ENCODE measurements at regions not wholly inside any gene's neighbourhood (a gene's known extent, or its start where the extent isn't known, plus 50 kb on each side); places are given as distances from the start of the nearest gene placed in this dataset.

- intact Hi-C loops (cut with DNase I), result no loop called here
- 87 to 93% methylated on average over 12 of the region's 12 CpGs for WGBS, 2 donors
- Histone ChIP-seq H3K4me3 (no peak overlapping the region), H3K4me1 (no peaks in the 10 kb centered on the region), H3K36me3 (no peaks in the 10 kb centered on the region), H3K27me3 (no peaks in the 10 kb centered on the region), H3K27ac (no peak overlapping the region), H3K9me3 (no peaks in the 10 kb centered on the region)
- no peak for DNase-seq
- TF ChIP-seq POLR2A (IDR thresholded peaks at IDR 0.05) (no peak), POLR2AphosphoS5 (IDR thresholded peaks at IDR 0.05) (no peak), EP300 (IDR thresholded peaks at IDR 0.05) (no peak), CTCF (IDR thresholded peaks at IDR 0.05) (no peak)
Measured at GRCh38 chr6:165961233-165961632, 206.4 kb downstream of the TBXT start.

- H3K9me3 ChIP-seq, result no peaks in the 10 kb centered on the region
- WGBS, 2 donors, result 89 to 90% methylated on average over 12 of the region's 12 CpGs
Measured at GRCh38 chr6:165960695-165961094, 207.0 kb downstream of the TBXT start.

GRCh38 chr6:165959627-165960026 lies 208.0 kb downstream of the TBXT start:
- H3K36me3 ChIP-seq, result no peaks in the 10 kb centered on the region
- H3K27me3 ChIP-seq, result no peaks in the 10 kb centered on the region
- WGBS, 2 donors, result 69 to 71% methylated on average over 5 of the region's 5 CpGs
- no peak overlapping the region for H3K4me3 ChIP-seq
- no peaks in the 10 kb centered on the region for H3K9me3 ChIP-seq
- H3K27ac ChIP-seq, result no peak overlapping the region
- intact Hi-C loops (cut with DNase I), result no loop called here
- H3K4me1 ChIP-seq, result no peaks in the 10 kb centered on the region
- TF ChIP-seq POLR2AphosphoS5 (IDR thresholded peaks at IDR 0.05), result no peak
- no peak for TF ChIP-seq CTCF (IDR thresholded peaks at IDR 0.05)
- TF ChIP-seq EP300 (IDR thresholded peaks at IDR 0.05), result no peak
- no peak for TF ChIP-seq POLR2A (IDR thresholded peaks at IDR 0.05)
- DNase-seq, result no peak

More at GRCh38 chr6:165960695-165961094, 207.0 kb downstream of the TBXT start:
- H3K4me1 ChIP-seq, result no peaks in the 10 kb centered on the region
- intact Hi-C loops (cut with DNase I), result no loop called here
- H3K27me3 ChIP-seq, result no peaks in the 10 kb centered on the region
- no peak for TF ChIP-seq POLR2AphosphoS5 (IDR thresholded peaks at IDR 0.05)
- TF ChIP-seq CTCF (IDR thresholded peaks at IDR 0.05), result no peak
- TF ChIP-seq EP300 (IDR thresholded peaks at IDR 0.05), result no peak
- TF ChIP-seq POLR2A (IDR thresholded peaks at IDR 0.05), result no peak
- H3K4me3 ChIP-seq, result no peak overlapping the region
- H3K27ac ChIP-seq, result no peak overlapping the region
- H3K36me3 ChIP-seq, result no peaks in the 10 kb centered on the region
- DNase-seq, result no peak

GRCh38 chr6:165956874-165957273 lies 210.8 kb downstream of the TBXT start:
- H3K27me3 ChIP-seq, result no peaks in the 10 kb centered on the region
- DNase-seq, result no peak
- H3K36me3 ChIP-seq, result no peaks in the 10 kb centered on the region
- no peak overlapping the region for H3K4me3 ChIP-seq
- intact Hi-C loops (cut with DNase I), result no loop called here
- no peak overlapping the region for H3K27ac ChIP-seq
- TF ChIP-seq POLR2A (IDR thresholded peaks at IDR 0.05) (no peak), POLR2AphosphoS5 (IDR thresholded peaks at IDR 0.05) (no peak), CTCF (IDR thresholded peaks at IDR 0.05) (no peak), EP300 (IDR thresholded peaks at IDR 0.05) (no peak)
- no peaks in the 10 kb centered on the region for H3K9me3 ChIP-seq
- WGBS, 2 donors, result 78 to 89% methylated on average over 1 of the region's 1 CpG
- no peaks in the 10 kb centered on the region for H3K4me1 ChIP-seq

- WGBS, 2 donors, result 67 to 81% methylated on average over 7 of the region's 7 CpGs
- no peaks in the 10 kb centered on the region for H3K36me3 ChIP-seq
- no peaks in the 10 kb centered on the region for H3K9me3 ChIP-seq
- no peak overlapping the region for H3K4me3 ChIP-seq
- H3K27ac ChIP-seq, result no peak overlapping the region
- TF ChIP-seq POLR2AphosphoS5 (IDR thresholded peaks at IDR 0.05), result no peak
- no peak for TF ChIP-seq POLR2A (IDR thresholded peaks at IDR 0.05)
- no peak for TF ChIP-seq EP300 (IDR thresholded peaks at IDR 0.05)
- no peak for TF ChIP-seq CTCF (IDR thresholded peaks at IDR 0.05)
- no peaks in the 10 kb centered on the region for H3K27me3 ChIP-seq
- no peaks in the 10 kb centered on the region for H3K4me1 ChIP-seq
- DNase-seq, result no peak
- intact Hi-C loops (cut with DNase I), result no loop called here
Measured at GRCh38 chr6:165952514-165952913, 215.1 kb downstream of the TBXT start.
